ENCODE measurements at regions not wholly inside any gene's neighbourhood (a gene's known extent, or its start where the extent isn't known, plus 50 kb on each side); places are given as distances from the start of the nearest gene placed in this dataset.

GRCh38 chr3:180354214-180354613 lies 247.7 kb upstream of the TTC14 start:
- no peak for DNase-seq

GRCh38 chr3:180358179-180358578 lies 243.8 kb upstream of the TTC14 start:
- DNase-seq = no peak

- no peak for DNase-seq
Measured at GRCh38 chr3:180359061-180359952, 242.7 kb upstream of the TTC14 start.

- no peak for DNase-seq
Measured at GRCh38 chr3:180359953-180360279, 242.0 kb upstream of the TTC14 start.

GRCh38 chr3:180362081-180362480 lies 239.9 kb upstream of the TTC14 start:
- peak; percentile 0 to 26 for DNase-seq

GRCh38 chr3:180375831-180376230 lies 226.1 kb upstream of the TTC14 start:
- no peak for DNase-seq

GRCh38 chr3:180378496-180378895 lies 223.5 kb upstream of the TTC14 start:
- DNase-seq = no peak

GRCh38 chr3:180382638-180383180 lies 219.3 kb upstream of the TTC14 start:
- no peak for DNase-seq

GRCh38 chr3:180383332-180384020 lies 218.5 kb upstream of the TTC14 start:
- DNase-seq = no peak

- DNase-seq = no peak
Measured at GRCh38 chr3:180390313-180390712, 211.7 kb upstream of the TTC14 start.

GRCh38 chr3:180391001-180391400 lies 211.0 kb upstream of the TTC14 start:
- no peak for DNase-seq

GRCh38 chr3:180401226-180401625 lies 200.7 kb upstream of the TTC14 start:
- no peak for DNase-seq

GRCh38 chr3:180402471-180403073 lies 199.4 kb upstream of the TTC14 start:
- DNase-seq = no peak

- DNase-seq = no peak
Measured at GRCh38 chr3:180403156-180403555, 198.8 kb upstream of the TTC14 start.

GRCh38 chr3:180408654-180409053 lies 193.3 kb upstream of the TTC14 start:
- no peak for DNase-seq

- no peak for DNase-seq
Measured at GRCh38 chr3:180409170-180409569, 192.8 kb upstream of the TTC14 start.

GRCh38 chr3:180409883-180410282 lies 192.1 kb upstream of the TTC14 start:
- DNase-seq = no peak

- DNase-seq = no peak
Measured at GRCh38 chr3:180414157-180414556, 187.8 kb upstream of the TTC14 start.

- peak in 1 of 2 experiments; percentile 7 for DNase-seq
Measured at GRCh38 chr3:180416111-180416594, 185.8 kb upstream of the TTC14 start.

GRCh38 chr3:180417241-180417640 lies 184.7 kb upstream of the TTC14 start:
- no peak for DNase-seq

GRCh38 chr3:180420016-180420415 lies 181.9 kb upstream of the TTC14 start:
- DNase-seq = no peak

- DNase-seq = no peak
Measured at GRCh38 chr3:180420804-180421203, 181.2 kb upstream of the TTC14 start.

- DNase-seq = no peak
Measured at GRCh38 chr3:180421221-180421620, 180.7 kb upstream of the TTC14 start.

GRCh38 chr3:180421721-180422120 lies 180.2 kb upstream of the TTC14 start:
- no peak for DNase-seq

All from NCI-H526 (cell line).